HPDE6-E6E7 (cell line): ENCODE measurements at regions not wholly inside any gene's neighbourhood (a gene's known extent, or its start where the extent isn't known, plus 50 kb on each side); places are given as distances from the start of the nearest gene placed in this dataset.

Experiments
- DNase-seq: peaks from one replicate; pipeline ENCODE4 v3.0.0; 2011; ENCODE audit warnings: missing footprints; ENCODE audit errors: extremely low spot score

GRCh38 chr2:154911729-154912128 is 213.2 kb downstream of the KCNJ3 start:
- no peak for DNase-seq

- DNase-seq: no peak
Measured at GRCh38 chr2:154910701-154911100, 212.2 kb downstream of the KCNJ3 start.

- no peak for DNase-seq
Measured at GRCh38 chr2:154908327-154908726, 209.8 kb downstream of the KCNJ3 start.
